ENCODE measurements at regions not wholly inside any gene's neighbourhood (a gene's known extent, or its start where the extent isn't known, plus 50 kb on each side); places are given as distances from the start of the nearest gene placed in this dataset.

- TF ChIP-seq, protein P1, sequence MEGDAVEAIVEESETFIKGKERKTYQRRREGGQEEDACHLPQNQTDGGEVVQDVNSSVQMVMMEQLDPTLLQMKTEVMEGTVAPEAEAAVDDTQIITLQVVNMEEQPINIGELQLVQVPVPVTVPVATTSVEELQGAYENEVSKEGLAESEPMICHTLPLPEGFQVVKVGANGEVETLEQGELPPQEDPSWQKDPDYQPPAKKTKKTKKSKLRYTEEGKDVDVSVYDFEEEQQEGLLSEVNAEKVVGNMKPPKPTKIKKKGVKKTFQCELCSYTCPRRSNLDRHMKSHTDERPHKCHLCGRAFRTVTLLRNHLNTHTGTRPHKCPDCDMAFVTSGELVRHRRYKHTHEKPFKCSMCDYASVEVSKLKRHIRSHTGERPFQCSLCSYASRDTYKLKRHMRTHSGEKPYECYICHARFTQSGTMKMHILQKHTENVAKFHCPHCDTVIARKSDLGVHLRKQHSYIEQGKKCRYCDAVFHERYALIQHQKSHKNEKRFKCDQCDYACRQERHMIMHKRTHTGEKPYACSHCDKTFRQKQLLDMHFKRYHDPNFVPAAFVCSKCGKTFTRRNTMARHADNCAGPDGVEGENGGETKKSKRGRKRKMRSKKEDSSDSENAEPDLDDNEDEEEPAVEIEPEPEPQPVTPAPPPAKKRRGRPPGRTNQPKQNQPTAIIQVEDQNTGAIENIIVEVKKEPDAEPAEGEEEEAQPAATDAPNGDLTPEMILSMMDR (IDR thresholded peaks at IDR 0.05) = no peak
- no peak for TF ChIP-seq POLR2AphosphoS5 (IDR thresholded peaks at IDR 0.05; ENCODE audit: low read depth, low read length)
- TF ChIP-seq, protein P2, sequence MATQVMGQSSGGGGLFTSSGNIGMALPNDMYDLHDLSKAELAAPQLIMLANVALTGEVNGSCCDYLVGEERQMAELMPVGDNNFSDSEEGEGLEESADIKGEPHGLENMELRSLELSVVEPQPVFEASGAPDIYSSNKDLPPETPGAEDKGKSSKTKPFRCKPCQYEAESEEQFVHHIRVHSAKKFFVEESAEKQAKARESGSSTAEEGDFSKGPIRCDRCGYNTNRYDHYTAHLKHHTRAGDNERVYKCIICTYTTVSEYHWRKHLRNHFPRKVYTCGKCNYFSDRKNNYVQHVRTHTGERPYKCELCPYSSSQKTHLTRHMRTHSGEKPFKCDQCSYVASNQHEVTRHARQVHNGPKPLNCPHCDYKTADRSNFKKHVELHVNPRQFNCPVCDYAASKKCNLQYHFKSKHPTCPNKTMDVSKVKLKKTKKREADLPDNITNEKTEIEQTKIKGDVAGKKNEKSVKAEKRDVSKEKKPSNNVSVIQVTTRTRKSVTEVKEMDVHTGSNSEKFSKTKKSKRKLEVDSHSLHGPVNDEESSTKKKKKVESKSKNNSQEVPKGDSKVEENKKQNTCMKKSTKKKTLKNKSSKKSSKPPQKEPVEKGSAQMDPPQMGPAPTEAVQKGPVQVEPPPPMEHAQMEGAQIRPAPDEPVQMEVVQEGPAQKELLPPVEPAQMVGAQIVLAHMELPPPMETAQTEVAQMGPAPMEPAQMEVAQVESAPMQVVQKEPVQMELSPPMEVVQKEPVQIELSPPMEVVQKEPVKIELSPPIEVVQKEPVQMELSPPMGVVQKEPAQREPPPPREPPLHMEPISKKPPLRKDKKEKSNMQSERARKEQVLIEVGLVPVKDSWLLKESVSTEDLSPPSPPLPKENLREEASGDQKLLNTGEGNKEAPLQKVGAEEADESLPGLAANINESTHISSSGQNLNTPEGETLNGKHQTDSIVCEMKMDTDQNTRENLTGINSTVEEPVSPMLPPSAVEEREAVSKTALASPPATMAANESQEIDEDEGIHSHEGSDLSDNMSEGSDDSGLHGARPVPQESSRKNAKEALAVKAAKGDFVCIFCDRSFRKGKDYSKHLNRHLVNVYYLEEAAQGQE (IDR thresholded peaks at IDR 0.05; ENCODE audit: insufficient read depth in 1 of 2, low read depth in 2 of 2, low read length in 1 of 2) = no peak
- no peak for TF ChIP-seq SIN3A (IDR thresholded peaks at IDR 0.05; ENCODE audit: borderline replicate concordance, insufficient read depth, low read depth, low read length)
These were observed 393.1 kb upstream of the ATP11B start for GRCh38 chr3:182399978-182400737.

Measured in Panc1 (cell line).